ENCODE measurements at regions not wholly inside any gene's neighbourhood (a gene's known extent, or its start where the extent isn't known, plus 50 kb on each side); places are given as distances from the start of the nearest gene placed in this dataset.

DNA sequence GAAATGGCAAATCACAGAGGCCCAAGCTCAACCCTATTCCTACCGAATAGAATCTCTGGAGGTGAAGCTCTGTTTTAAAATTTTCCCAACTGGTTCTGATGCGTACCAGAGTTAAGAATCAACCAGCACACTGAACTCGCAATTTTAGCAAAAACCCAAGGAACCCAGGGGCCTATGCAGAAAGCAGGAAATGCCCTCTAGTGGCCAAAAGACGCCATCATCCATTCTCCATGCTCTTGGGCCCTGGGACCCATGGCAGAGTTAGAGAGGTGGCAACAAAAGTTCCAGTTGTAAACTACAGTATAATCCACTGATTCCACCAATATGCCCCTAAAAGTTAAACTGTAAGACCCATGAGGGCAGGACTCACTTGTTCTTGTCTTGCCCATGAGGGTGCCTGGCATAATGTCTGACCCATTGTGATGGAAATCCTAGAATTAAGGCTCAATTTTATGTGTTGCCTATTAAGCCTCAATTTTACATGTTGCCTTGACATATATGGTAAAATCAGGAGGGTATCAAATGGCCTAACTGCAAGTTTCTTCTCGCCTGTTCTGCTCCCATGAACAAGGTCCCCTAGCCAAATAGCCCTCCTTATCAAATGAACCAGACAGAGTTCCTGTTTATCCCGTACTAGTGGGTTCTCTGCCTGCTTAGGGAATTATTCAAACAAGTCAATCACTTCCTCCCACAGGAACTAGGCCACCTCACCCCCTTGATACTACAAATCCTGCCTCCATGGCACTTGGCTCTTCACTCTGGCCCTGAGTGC, 137.5 kb upstream of the CPM start:
- Histone ChIP-seq H3K36me3 (no peaks in the 10 kb centered on the region), H3K4me1 (no peaks in the 10 kb centered on the region), H3K4me3 (no peak overlapping the region), H3K9me3 (no peaks in the 10 kb centered on the region), H3K27ac (no peak overlapping the region), H3K27me3 (no peaks in the 10 kb centered on the region)
- intact Hi-C loops (cut with DNase I), result no loop called here
- peak in 1 of 2 donors; percentile 71 for DNase-seq (ENCODE audit: low spot score in 2 of 2)
- TF ChIP-seq, protein P1, sequence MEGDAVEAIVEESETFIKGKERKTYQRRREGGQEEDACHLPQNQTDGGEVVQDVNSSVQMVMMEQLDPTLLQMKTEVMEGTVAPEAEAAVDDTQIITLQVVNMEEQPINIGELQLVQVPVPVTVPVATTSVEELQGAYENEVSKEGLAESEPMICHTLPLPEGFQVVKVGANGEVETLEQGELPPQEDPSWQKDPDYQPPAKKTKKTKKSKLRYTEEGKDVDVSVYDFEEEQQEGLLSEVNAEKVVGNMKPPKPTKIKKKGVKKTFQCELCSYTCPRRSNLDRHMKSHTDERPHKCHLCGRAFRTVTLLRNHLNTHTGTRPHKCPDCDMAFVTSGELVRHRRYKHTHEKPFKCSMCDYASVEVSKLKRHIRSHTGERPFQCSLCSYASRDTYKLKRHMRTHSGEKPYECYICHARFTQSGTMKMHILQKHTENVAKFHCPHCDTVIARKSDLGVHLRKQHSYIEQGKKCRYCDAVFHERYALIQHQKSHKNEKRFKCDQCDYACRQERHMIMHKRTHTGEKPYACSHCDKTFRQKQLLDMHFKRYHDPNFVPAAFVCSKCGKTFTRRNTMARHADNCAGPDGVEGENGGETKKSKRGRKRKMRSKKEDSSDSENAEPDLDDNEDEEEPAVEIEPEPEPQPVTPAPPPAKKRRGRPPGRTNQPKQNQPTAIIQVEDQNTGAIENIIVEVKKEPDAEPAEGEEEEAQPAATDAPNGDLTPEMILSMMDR (IDR thresholded peaks at IDR 0.05), result peak in 2 of 3 experiments; percentile 54 to 62

DNA sequence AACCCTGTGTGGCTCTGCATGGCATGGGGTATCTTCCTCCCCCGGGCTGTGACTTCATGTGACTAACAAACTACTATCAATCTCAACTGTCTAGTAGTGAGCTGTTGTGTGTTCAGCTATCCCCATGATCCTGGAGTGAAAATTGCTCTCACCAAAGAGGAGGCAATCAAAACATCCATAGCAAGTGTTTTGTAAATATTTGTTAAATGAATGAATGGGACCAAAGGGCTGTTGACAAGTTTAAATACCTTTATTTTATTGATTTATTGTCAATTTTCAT, 138.1 kb upstream of the CPM start:
- Histone ChIP-seq H3K36me3 (no peaks in the 10 kb centered on the region), H3K9me3 (no peaks in the 10 kb centered on the region), H3K27me3 (no peaks in the 10 kb centered on the region), H3K4me3 (no peak overlapping the region), H3K4me1 (no peaks in the 10 kb centered on the region), H3K27ac (no peak overlapping the region)
- TF ChIP-seq, protein P1 (IDR thresholded peaks at IDR 0.05), result no peak
- intact Hi-C loops (cut with DNase I), result no loop called here
- no peak for DNase-seq (ENCODE audit: low spot score in 2 of 2)

DNA sequence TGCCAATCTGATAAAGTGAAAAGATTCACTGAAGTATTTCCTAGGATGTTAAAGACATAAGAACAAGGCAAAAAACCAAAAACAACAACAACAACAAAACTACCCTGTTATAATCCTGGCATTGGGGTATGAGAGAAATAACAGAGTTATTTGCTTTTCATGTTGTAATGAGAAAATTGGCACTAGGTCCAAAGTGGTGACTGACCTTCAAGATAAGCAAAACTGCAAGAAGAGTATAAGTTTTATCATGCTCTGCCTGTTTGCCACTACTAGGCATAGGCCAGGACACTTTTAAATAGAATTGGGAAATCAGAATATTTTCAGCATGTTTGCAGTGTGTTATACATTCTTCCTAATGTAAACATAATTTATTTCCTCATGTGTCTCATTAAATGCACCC, 140.1 kb upstream of the CPM start:
- Histone ChIP-seq H3K9me3 (no peaks in the 10 kb centered on the region), H3K27me3 (no peaks in the 10 kb centered on the region), H3K27ac (no peak overlapping the region), H3K4me1 (no peaks in the 10 kb centered on the region), H3K36me3 (no peaks in the 10 kb centered on the region), H3K4me3 (no peak overlapping the region)
- no peak for DNase-seq (ENCODE audit: low spot score in 2 of 2)
- TF ChIP-seq, protein P1 (IDR thresholded peaks at IDR 0.05), result no peak
- intact Hi-C loops (cut with DNase I), result no loop called here

- Histone ChIP-seq H3K4me3 (no peak overlapping the region), H3K27ac (no peak overlapping the region), H3K27me3 (no peaks in the 10 kb centered on the region), H3K4me1 (no peaks in the 10 kb centered on the region), H3K36me3 (no peaks in the 10 kb centered on the region), H3K9me3 (no peaks in the 10 kb centered on the region)
- DNase-seq (ENCODE audit: low spot score in 2 of 2), result no peak
- TF ChIP-seq, protein P1 (IDR thresholded peaks at IDR 0.05), result no peak
- intact Hi-C loops (cut with DNase I), result no loop called here
Measured at GRCh38 chr12:69074556-69075349, 141.8 kb upstream of the CPM start.

- H3K4me1 ChIP-seq, result no peaks in the 10 kb centered on the region
- no peak overlapping the region for H3K4me3 ChIP-seq
- DNase-seq (ENCODE audit: low spot score in 2 of 2), result no peak
- no peaks in the 10 kb centered on the region for H3K36me3 ChIP-seq
- no peaks in the 10 kb centered on the region for H3K27me3 ChIP-seq
- intact Hi-C loops (cut with DNase I), result no loop called here
- H3K9me3 ChIP-seq, result no peaks in the 10 kb centered on the region
- no peak overlapping the region for H3K27ac ChIP-seq
- TF ChIP-seq, protein P1 (IDR thresholded peaks at IDR 0.05), result no peak
Measured at GRCh38 chr12:69083689-69084088, 150.7 kb upstream of the CPM start.

Data from ascending aorta (tissue), 2 donors.